NCI-H1092 (cell line): ENCODE measurements at regions not wholly inside any gene's neighbourhood (a gene's known extent, or its start where the extent isn't known, plus 50 kb on each side); places are given as distances from the start of the nearest gene placed in this dataset.
"Not testable (repeated sequence)": the region's sequence is repeated elsewhere in the genome, so short reads cannot be mapped to it uniquely, and the experiment has no call there.

Experiments used
- DNase-seq: peaks from one replicate; lab custom pipeline; 2025; lab: John Stamatoyannopoulos, UW

DNA sequence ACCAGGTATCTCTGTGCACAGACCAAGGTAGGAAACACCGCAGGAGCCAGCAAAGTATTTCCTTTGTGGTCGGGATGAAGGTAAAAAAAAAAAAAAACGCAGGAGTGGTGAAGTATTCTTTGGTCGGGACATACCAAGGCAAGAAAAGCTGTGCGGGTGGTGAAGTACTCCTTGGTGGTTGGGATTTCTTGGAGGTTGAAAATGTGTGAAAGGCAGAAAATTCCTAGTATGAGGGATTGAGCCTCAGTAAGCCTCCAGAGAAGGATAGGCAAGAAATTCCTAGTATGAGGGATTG is 802.6 kb downstream of the PLA2G4A start:
- no peak for DNase-seq

DNA sequence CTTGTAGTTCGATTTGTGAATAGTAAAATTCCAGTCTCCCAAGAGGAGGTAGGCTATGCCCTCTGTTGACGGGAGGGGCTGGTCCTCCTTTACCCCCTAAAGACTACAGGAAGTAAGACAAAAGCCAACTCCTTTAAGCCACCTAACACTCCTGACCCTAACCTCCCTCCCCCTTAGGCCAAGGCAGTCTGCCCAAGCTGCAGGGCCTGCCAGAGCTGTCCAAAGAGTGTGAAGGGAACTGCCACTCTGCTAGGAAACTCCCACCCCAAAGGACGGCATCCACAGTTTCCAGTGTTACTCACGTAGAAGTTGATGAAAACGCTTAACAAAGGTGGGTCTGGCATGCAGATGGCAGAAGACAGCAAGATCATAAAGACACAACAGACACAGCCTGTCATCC is 803.2 kb downstream of the PLA2G4A start:
- no peak for DNase-seq

DNA sequence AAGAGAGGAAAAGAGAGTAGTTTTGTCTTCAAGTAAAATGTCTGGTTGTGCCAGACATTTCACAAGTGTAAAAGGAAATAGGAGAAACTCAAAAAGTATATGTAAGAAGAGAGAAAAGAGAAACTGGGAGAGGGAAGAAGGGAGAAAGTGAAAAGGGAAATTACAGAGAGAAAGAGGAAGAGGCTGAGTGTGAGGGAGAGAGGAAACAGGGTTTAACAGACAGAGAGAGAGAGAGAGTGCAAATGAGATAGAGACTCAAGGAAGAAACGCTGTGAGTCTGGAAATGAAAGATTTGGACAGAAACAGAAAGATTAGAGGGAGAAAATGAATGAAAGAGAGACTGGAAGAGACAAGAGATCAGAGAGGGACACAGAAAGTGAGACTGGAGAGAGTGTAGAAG is 806.2 kb downstream of the PLA2G4A start:
- DNase-seq: no peak

DNA sequence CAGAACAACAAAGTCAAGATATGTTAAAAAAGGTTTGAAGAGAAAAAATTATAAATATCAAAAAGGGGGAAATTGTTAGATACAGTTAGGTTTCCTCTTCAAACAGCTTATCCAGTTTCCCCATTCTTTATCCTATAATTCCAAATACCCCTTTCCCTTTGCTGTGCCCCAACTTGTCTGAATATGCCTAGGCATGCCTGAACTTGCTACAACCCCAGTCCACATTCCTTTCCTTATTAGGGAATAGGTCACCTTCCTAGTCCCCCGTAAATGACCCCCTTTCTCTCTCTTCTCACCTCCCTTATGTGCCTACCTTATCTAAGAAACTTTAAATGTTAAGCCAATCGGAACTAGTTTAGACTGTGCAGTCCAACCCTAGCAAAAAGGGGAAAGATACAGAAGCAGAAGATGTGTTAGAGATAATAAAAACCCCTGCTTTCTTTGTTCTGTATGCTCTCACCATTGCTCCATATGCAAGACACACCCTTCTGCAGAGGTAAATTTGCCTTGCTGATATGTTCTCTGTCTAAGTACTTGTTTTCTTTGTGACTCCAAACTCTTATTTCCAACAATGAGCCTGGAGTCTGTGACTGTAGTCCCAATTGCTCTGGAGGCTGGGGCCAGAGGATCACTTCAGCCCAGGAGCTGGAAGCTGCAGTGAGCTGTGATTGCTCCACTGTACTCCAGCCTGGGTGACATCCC is 810.1 kb downstream of the PLA2G4A start:
- DNase-seq: no peak

DNA sequence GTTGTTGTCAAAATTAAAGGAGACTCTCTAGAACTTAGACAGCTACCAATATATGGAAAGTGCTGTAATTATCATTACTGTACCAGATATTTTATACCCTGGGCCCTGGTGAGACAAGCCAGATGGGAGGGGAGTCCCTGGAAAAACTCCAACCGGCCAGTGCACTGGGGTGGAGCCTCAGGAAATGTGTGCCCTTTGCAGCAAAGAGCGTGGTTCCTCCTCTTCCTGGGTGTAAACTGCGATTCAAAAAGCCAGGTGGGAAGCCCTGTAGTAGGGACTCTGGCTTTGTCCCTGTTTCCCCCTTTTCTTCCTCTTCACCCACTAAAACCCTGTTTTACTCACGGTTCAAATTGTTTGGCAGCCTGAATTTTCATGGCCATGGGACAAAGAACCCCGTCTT is 812.3 kb downstream of the PLA2G4A start:
- DNase-seq: no peak

DNA sequence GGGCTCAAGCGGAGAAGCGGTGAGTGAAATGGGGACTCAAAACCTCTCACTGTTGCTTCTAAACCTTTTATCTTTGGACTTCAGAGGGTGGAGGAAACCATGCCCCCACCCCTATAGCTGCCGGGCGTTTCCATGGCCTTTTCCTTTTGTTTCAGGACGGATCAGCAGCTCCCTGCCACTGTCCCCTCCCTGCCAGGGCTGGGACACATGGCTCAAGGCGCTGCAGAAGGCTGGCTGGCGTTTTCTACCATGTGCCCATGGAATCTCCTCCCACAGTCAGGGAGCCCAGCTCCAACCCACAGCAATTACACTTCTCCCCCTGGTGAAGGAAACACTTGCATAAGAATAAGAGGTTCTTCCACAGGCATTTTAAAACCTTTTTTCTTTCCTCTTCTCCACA is 812.7 kb downstream of the PLA2G4A start:
- no peak for DNase-seq

DNA sequence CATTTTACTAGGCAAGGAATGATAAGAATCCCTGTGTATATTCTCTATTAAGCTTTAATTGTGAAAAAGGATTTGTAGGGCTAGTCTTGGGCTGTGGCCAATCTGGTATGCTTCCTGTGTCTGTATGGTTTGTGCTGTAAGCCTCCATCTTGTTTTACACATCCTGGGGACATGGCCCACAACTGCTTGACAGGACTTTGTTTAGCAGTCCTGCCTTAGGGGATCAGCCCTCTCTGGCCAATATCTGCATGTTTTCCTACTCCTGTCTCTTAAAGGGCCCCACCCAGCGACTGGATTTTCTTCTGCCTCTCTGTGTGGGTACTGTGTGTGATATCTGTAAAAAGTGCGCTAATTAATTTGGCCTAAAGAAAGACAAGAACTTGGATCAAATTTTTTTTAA is 813.2 kb downstream of the PLA2G4A start:
- no peak for DNase-seq

DNA sequence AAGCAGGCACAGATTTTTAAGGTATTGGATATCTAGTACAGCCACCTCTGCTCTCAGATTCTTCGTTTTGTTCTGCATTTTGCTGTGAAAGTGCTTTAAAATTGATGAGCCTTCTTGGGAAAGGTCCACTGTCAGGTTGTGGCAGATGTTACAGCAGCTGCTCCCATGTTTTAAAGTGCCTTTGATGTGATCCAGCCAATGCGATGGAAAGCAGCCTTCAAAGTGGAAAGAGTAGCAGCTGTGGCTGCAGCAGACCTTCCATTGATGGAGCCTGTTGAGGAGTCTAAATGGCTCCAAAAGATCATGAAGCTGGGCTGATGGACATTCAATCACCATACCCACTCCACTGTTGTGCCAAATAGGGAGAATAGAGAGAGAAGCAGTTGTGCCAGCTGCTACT is 816.9 kb downstream of the PLA2G4A start:
- DNase-seq: no peak

DNA sequence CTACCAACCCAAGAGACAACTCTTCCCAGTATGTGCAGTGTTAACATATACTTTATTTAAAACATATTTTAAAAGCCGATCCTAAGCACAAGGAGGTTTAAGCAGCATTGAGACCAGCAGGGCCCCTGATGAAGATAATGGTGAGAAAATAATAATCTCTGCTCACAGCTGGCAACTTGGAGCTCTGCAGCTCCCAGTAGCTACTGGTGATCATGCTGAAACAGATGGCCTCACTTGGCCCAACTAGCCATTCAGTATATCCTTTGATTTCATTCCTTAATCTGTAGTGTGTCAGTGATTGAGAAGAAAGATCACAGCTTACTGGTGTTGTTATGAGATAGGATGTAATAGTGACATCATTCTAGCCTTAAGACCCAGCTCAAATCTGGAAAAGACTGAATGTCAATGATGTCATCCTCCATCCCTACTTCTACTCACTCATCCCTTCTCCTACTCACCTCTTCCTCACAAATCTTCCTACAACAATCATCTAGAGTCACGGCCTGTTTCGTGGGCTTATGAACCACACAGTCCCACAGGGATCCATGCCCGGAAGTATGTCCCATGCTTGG is 817.9 kb downstream of the PLA2G4A start:
- no peak for DNase-seq

DNA sequence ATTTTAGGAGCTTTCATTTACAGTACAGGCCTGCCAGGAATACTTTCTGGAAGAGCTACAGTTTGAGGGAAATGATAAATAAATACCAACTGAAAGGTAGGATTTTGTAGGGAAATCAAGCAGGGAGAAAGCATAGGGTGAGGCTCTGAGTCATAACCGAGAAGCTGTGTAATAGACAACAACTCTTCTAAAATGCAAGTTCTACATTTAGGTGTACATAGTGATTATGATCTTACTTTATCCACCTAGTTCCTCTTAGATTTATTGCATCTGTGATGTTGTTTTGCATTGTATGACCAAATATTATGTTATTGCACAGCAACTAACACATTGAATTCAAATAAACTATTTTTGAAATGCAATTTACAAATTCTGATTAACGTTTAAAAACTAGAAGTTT is 819.3 kb downstream of the PLA2G4A start:
- DNase-seq: no peak

DNA sequence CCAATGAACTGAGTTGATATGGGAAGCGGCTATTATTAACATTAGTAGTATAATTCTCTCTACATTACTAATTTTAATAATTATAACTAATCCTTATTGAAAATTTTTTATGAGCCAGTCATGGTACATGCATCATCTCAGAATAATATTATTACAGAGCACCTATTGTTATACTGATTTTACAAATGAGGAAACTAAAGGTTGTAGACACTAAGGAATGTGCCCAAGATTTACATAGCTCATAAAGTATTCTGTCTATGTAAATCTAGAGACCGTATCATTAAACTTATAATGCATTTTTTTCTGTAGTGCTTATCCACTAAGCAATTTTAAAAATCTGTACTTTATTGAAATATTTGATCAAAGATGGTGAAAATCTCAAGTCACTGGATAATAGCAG is 825.9 kb downstream of the PLA2G4A start:
- no peak for DNase-seq

DNA sequence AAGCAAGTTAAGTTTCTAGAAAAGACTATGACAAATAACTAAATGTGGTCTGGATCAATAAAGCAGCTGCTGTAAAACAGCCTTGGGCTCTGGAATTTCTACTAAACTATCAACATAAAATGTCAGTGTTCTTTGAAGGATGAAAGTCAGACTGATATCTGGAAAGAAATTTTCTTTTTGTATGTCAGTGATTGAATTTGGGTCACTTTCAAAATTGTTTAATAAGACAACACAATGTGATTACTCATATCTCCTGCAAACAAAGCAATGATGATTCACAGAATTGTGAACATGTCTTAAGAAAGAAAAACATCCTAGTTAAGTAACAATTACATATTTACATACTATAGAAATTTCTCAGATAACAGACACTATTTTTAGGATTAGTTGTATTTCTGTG is 826.4 kb downstream of the PLA2G4A start:
- DNase-seq: no peak

DNA sequence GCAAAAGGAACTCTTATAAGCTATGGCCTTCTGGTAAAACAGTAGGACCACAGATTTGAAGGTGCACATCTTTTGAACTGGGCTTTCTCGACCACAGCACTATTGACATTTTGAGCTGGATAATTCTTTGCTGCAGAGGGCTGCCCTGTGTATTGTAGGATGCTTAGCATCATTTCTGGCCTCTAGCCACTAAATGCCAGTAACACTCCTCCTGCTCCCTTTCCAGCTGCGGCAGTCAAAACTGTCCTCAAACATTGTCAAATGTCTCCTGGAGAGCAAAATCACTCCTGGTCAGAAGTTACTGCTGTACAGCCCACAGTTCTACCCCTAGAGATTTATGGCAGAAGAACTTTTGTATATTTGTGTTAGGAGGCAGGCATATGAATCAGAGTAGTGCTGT is 836.7 kb downstream of the PLA2G4A start:
- no peak for DNase-seq

DNA sequence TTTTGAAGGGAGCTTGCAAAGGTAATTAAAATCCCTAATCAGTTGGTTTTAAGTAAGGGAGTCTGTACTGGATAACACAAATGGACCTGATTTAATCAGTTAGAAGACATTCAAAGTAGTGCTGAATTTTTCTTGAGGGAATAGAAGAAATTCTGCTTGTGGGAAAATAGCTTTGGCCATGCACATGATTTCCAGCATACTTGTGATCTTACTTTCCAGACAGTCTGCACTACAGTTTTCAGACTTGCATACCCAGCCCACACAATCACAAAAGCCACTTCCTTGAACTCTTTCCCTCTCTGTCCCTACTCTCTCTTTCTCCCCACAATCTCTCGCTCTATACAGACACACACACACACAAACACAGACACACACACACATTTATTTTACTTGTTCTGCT is 852.1 kb downstream of the PLA2G4A start:
- no peak for DNase-seq

DNA sequence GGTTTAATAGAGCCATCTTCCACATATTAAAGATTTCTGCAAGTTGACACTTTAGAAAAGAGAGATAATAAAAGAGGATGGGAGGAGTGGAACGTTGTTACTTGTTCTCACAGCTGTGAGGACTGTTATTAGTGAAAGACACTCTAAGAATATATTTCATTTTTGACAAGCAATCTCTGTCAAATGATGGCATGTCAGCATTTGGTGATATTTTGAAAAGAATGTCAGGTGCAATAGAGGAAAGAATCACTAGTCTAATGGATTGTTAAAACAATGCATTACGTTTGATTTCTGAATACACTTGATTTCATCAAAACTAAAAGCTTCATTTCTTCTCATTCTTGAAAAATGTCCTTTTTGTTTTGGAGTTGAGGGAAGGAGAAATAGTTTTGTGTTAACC is 853.4 kb downstream of the PLA2G4A start:
- DNase-seq: no peak

DNA sequence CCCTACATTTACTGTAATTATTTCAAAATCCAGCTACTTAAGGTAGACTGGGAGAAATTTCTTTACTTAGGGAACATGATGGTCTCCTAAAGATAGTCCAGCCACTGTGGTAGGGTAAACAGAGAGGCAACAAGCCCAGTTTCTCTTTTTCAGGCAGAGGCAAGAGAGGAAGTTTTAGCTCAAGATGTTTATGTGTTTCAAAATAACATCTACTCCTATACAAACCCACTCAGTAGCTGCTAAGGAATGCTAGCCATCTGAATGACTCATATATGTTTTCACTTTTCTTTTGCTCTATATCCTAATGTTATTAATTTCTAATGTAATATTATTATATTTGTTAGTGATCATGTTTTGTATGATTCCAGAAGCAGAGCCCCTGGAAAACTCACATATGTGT is 856.6 kb downstream of the PLA2G4A start:
- no peak for DNase-seq

DNA sequence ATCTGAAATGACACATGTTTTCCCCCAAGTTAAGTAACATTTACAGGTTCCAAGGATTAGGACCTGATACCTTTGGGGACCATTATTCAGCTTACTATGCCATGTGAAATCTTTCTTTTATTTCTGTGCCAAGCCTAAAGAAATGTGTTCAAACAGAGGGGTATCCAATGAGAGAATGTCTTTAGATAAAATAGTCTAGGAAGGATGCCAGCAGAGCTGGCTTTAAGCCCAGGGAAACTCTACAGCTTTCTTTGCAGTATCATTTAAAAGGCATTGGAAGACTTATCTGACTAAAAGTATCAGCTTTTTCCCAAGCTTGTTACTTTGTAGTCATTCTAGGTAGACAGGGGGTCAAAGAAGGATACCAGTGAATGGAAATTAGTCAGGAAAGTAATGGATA is 860.4 kb downstream of the PLA2G4A start:
- DNase-seq: peak; percentile 64

DNA sequence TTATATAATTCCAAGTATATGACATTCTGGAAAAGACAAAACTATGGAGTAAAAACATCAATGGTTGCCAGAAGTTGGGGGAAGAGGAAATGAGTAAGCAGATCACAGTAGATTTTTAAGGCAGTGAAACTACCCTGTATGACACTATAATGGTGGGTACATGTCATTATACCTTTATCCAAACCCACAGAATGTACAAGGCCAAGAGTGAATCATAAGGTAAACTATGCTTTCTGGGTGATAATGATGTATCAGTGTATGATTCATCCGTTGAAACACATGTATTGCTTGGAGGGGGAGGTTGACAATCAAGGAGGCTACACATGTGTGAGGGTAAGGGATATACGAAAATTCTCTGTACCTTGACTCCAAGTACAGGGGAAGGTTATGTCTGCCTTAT is 862.7 kb downstream of the PLA2G4A start:
- no peak for DNase-seq

DNA sequence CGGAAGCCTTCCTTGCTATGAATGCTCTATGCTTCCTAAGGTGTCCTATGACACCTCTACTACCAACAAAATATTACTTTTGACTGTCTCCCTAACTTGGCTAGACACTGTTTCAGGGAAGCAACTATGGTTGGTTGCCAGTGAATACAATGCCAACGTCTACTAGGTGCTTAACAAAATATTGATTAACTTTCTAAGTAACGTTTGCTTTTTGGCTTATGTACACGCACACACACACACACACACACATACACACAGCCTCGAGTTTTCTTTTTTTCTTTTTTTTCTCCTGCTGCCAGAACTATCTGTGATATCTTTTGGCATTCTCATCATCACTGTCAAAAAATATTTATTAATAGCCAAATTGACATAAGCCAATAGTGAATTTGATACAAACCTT is 864.0 kb downstream of the PLA2G4A start:
- no peak for DNase-seq

DNA sequence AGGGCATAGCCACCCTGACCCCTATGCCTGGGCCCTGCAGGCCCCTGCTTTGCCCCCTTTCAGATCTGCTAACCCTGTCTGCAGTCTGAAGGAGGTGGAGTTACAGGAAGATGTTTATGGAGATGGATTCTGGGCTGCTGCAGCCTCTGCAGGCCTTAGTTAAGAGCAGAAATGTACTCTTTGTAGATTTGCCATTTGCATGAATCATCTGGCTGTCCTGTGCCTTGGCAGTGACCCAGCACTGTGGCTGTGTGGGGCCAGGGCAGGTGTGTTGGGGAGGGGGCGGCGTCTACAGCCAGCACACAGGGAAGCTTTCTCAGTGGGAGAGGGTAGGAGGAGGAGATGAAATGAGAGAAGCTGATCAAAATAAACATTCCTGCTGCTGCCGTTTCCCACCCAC is 867.3 kb downstream of the PLA2G4A start:
- DNase-seq: no peak

DNA sequence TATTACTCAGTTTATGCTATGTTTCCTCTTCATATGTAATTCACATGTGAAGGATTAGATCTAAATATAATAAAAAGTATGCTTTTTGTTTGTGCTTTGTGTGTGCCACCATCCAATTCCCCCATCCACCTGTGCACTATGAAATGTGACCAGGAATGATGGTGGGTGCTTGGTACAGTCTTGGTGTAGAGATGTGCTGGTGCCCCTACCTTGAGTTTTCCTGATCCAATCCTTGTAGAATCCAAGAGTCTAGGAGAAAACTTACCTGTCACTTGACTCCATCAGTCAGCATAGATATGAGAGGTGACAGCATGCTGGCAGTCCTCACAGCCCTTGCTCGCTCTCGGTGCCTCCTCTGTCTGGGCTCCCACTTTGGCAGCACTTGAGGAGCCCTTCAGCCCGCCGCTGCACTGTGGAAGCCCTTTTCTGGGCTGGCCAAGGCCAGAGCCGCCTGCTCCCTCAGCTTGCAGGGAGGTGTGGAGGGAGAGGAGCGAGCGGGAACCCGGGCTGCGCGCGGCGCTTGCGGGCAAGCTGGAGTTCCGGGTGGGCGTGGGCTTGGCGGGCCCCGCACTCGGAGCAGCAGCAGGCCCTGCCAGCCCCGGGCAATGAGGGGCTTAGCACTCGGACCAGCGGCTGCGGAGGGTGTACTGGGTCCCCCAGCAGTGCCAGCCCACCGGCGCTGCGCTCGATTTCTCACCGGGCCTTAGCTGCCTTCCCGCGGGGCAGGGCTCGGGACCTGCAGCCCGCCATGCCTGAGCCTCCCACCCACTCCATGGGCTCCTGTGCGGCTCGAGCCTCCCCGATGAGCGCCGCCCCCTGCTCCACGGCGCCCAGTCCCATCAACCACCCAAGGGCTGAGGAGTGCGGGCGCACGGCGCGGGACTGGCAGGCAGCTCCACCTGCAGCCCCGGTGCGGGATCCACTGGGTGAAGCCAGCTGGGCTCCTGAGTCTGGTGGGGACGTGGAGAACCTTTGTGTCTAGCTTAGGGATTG is 874.7 kb downstream of the PLA2G4A start:
- not testable (repeated sequence) for DNase-seq

DNA sequence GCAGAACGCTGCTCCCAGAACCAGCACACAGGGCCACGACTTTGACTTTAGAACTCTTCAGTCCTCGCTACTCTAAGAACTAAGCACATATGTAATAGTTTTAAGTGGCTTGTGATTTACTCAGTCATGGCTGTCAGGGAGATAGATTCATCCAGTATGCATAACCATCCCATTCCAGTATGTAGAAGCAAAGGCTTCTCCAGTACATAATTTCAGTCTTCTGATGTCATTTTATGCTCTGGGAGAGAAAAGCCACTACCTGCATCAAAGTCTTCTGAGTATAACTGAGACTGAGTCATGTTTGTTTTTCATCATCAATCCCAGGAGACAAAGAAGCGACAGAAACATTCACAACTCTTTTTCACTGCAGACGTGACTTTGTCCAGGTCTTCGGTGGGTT is 885.7 kb downstream of the PLA2G4A start:
- no peak for DNase-seq

DNA sequence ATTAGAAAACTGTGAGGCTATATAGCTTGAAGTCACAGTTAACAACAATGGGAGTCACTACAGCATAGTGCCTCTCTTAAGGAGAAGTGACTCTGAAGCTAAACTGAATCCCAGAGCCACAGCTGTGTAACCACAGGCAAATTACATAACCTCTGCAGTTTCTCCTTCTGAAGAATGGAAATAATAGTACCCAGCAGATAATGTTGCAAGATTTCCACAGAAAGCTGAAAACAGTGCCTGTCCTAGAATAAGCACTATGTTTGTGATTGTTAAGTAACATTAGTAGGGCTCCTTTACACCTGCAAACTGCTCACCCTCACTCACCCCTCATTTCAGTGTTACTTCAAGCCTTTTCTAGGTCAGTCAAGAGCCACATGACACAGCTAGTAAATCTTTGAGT is 886.7 kb downstream of the PLA2G4A start:
- no peak for DNase-seq
